HG03354 (cell line): ENCODE measurements at regions not wholly inside any gene's neighbourhood (a gene's known extent, or its start where the extent isn't known, plus 50 kb on each side); places are given as distances from the start of the nearest gene placed in this dataset.

Experiments
- ATAC-seq: cut with Tn5 transposase; IDR thresholded peaks from one replicate; pipeline ENCODE4 v1.9.1; 2021; ENCODE audit warnings: mild to moderate bottlenecking; ENCODE audit not compliant: unreplicated experiment, poor library complexity, severe bottlenecking

- ATAC-seq = no peak
Measured at GRCh38 chr6:146901940-146902816, 302.0 kb upstream of the STXBP5 start.

- ATAC-seq = no peak
Measured at GRCh38 chr6:146902846-146903245, 301.4 kb upstream of the STXBP5 start.

- no peak for ATAC-seq
Measured at GRCh38 chr6:146903451-146903850, 300.8 kb upstream of the STXBP5 start.

DNA sequence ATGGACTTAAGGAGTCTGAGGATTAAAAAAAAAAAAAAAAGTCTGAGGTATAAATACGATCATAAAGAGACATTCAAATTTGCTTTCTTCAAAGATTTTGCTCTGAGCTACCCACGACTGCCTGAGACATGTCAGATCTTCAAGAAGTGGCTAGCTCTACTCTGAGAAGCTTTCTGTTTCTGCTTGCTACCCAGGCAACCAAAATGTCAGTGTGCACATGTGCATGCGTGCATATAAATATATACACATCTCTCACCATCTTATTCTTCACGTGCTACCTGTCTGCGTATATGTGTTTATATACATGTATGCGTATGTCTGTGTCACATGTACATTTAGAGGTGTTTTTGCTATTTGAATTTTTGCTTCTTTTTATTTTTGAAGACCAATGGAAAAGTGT is 299.6 kb upstream of the STXBP5 start:
- no peak for ATAC-seq

- no peak for ATAC-seq
Measured at GRCh38 chr6:146905181-146905704, 299.0 kb upstream of the STXBP5 start.

DNA sequence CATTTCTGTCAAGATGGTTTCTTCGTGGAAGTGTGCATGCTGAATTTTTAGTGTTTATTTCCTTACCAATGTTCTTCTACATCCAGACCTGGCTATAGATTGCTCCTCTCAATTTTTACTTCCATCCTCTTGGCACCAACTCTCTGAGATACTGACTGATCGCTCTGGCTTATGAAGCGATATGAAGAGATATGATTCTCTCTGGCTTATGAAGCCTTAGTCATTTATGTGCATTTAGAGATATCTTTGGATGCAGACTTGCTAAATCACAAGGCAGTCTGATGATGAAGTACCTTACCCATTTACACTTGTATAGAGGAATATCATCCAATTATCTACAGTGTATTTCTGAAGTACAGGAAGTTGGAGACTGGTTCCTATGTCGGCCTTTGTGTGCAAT is 295.4 kb upstream of the STXBP5 start:
- ATAC-seq = no peak

- no peak for ATAC-seq
Measured at GRCh38 chr6:146909376-146909775, 294.8 kb upstream of the STXBP5 start.

DNA sequence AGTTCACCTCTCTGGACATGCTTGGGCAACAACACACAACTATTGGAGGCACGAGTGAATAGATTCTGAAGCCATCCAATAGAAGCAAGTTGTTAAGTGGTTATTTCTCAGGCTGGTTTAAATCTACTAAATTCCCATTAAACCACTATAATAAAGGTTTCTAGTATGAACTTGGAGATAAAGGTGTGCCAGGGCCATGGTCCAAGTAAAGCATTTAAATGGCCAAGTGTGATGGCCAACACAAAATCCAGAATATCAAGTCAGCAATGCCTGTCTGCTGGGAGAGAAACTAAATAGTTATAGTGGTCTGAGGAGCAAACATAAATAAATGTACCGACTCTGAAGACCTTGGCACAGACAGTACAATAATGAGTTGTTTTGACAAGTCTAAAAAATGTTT is 294.3 kb upstream of the STXBP5 start:
- no peak for ATAC-seq

DNA sequence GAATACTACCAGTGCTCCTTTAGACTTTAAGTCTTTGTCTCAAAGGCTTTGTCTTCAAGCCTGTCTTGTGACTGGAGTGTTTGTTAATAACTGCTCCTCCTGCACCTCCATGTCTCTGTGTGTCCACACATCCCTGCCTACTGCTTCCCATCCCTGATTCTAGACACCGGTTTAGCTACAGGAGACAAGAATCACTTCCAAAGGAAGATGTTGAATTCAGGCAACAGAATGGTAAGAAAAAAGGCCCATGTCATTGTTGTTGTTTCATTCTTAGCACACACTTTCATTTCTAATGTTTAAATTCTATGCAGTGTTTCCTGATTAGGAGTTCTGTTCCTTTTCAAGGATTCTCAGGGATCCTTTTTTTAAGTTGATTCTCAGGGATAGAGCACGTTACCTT is 293.6 kb upstream of the STXBP5 start:
- ATAC-seq = no peak

- no peak for ATAC-seq
Measured at GRCh38 chr6:146911635-146912215, 292.5 kb upstream of the STXBP5 start.

DNA sequence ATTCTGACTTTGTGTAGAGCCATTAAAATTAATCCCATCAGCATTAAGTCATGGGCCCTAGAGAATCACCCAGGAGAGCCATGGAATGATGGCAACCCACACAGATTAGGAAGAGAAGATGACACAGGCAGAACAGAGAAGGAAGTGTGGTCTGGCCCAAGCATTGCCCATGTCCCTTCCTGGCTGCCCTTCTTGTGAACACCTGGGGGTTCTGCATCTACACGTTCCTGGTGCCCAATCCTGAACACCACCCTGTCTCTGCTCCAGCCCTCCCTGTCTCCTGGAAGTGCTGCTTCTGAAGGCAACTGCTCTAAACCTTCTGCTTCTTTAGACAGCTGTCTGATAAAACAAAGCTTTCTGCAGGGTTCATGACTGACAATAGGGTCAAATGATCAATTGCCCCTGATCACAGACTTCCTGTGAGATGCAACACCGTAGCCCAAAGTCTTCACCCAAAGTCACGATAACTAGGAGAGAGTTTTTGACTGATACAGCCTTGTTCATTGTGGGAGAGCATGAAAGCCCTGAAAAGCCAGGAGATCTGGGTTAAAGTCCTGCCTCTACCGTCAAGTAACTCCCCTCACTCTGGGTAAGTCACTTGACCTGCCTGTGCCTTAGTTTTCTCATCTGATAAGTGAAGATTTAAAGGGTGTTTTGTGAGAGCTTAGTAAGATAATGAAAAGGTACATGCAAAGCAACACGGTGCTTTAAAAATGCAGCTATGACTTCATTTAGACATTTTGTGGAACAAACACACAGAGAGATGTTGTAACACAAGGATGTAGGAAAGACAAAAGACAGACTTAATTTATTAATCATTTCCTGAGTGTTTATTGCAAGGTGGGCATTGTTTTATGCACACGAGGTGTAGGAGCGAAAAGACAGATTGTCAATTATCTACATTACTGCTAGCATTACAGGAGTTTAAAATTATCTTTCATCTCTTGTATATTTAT is 291.2 kb upstream of the STXBP5 start:
- ATAC-seq = no peak

DNA sequence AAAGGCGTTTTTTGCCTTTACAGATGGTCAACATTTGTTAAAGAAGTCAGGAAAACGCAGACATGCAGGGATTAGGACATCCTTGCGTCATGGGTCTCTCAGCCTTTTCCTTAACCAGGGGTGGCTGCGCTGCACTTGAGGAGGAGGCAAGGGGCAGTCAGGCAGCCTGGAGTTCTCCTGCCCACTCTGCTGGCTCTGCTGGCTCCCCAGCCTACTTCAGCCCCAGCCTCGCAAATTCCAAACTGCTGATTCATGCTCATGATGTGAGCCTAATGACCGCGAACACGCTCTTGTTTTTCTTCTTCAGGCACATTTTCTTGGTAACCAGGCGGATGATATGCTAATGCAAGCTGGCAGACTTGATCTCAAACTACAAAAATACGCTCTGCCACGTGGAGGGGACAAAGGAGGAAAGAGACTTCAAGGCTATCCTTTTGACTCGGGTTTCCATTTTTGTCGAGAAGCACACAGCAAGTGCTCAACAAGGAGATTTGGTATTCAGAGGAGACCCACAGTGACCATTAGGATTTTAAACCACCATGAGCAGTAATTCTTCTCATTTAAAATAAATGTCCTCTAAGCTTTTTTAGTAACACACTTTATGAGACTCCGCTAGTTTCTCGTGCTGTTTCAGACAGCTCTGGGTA is 290.3 kb upstream of the STXBP5 start:
- no peak for ATAC-seq

GRCh38 chr6:146914489-146915483 is 289.4 kb upstream of the STXBP5 start:
- ATAC-seq = no peak

- no peak for ATAC-seq
Measured at GRCh38 chr6:146915671-146916127, 288.5 kb upstream of the STXBP5 start.

DNA sequence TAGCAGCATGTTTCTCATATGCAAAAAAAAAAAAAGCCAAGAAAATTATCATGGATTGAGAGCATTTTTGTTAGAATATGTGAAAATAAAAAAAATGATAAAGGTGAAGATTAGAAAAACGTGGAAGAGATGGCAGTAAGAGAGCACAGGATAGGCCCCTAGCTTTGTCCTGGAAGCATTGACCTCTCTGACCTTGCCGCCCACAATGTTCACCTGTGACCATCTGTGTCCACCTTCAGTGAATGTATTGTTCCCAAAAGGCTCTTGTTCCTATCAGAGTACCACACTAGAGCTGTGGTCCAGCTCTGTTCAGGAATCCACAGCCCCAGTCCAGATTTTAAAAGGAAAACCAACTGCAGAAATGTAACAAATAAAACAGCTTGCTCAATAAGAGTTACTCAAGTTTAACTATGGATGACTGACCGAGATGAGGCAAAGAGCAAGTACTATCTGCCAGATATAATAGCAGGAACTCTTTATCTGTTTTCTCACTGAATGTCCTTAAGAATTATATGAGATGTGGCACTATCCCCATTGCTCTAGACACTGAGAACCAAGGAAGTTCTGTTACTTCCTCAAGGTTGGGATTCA is 287.7 kb upstream of the STXBP5 start:
- no peak for ATAC-seq

- no peak for ATAC-seq
Measured at GRCh38 chr6:146917182-146917581, 287.0 kb upstream of the STXBP5 start.

- no peak for ATAC-seq
Measured at GRCh38 chr6:146917979-146918378, 286.2 kb upstream of the STXBP5 start.

DNA sequence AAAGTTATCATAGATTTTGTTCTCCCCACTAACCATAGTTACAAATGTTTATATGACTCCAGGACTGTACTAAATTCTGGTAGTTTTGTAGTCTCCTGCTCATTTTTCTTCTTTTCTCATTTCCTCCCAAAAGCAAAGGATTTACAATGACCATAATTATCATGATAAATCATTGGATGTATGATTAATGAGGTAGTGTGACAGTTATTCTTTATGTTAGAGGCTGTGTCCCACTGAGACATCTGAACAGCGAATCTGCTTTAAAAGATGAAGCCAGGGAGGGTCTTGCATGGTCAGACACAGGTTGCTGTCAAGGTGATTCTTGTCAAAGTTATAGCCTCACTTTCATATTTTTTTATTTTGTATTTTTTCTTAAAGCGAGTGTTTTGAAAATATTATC is 285.2 kb upstream of the STXBP5 start:
- ATAC-seq = no peak
